Activated CD8-positive, alpha-beta memory T cell treated with anti-CD3 and anti-CD28 coated beads for 1 hour (primary cell): ENCODE measurements at regions not wholly inside any gene's neighbourhood (a gene's known extent, or its start where the extent isn't known, plus 50 kb on each side); places are given as distances from the start of the nearest gene placed in this dataset.
"Not testable (repeated sequence)": the region's sequence is repeated elsewhere in the genome, so short reads cannot be mapped to it uniquely, and the experiment has no call there.

Experiments used
- DNase-seq, 2 donors: peaks; one replicate each; pipeline ENCODE4 v3.0.0-alpha.2; 2020; ENCODE audit warnings: low read depth in 1 of 2; ENCODE audit errors: extremely low read depth in 1 of 2

DNA sequence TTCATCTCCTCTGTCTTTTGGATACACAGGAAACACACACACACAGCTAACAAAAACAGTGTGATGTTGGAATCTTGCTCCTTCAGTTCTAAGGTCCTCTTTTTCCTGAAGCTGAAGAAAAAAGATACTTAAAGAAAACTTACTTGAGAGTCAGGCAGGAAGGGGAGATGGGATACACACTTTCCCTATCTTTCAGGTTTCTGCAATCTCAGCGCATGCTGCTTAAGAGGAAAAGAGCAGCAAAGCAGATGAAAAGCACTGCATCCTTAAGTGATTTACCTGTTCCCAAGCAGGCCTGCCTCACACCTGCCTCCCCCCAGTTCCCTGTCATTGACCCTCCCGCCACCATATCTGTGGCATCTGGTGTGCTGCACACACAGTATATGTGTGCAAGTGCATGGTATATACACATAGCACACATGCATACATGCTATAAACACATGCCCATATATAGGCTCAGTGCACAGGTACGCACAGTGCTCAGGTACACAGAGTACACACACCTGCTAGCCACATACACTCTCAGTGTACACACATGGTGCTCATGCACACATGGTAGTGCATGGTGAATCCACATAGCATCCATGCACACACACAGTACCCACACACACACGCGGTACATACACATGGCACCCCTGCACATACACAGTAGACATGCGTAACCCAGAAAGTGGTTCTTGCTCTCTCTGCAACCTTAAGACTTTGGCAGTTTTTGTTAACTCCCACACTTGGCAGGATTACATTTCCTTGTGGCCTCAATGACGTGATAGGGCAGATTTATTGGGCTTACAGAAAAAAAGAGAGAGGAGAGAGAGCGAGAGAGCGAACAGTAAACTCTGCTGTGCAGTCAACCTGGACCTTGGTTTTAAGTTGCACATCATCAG is 166.9 kb downstream of the TOMM20 start:
- DNase-seq, result no peak

DNA sequence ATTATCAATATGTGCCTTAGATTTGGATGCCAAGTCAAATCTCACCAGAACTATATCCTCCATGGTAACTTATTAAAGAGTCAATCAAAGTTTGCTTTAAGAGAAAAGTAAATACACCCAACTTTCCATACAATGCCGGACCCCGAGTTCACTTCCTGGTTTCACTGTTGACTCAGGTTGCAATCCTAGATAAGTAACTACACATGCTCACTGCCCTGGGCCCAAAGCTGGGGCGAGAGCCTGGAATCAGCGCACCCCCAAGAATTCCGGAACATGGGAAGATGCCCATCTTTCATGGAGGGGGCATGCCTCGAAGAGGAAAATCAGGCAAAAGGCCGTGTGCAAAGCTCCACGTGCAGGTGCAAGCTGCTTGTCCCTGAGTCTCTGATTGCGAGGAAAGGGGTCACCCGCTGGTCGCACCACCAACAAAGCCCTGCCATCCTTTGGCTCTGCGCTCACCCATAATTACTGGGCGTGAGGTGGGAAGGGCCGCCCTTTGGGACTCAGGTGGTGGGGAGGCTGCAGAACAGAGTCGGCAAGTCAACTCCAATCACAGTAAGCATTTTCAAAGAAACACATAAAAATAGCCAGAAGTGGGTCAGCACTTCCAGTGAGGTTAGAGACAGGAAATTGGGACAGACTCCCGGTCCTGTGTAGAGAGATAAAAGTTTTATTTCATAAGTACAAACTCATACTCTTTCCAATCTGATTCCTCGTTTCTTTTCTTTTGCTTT is 167.7 kb downstream of the TOMM20 start:
- no peak for DNase-seq

GRCh38 chr1:234958706-234959657 is 169.7 kb downstream of the TOMM20 start:
- no peak for DNase-seq

DNA sequence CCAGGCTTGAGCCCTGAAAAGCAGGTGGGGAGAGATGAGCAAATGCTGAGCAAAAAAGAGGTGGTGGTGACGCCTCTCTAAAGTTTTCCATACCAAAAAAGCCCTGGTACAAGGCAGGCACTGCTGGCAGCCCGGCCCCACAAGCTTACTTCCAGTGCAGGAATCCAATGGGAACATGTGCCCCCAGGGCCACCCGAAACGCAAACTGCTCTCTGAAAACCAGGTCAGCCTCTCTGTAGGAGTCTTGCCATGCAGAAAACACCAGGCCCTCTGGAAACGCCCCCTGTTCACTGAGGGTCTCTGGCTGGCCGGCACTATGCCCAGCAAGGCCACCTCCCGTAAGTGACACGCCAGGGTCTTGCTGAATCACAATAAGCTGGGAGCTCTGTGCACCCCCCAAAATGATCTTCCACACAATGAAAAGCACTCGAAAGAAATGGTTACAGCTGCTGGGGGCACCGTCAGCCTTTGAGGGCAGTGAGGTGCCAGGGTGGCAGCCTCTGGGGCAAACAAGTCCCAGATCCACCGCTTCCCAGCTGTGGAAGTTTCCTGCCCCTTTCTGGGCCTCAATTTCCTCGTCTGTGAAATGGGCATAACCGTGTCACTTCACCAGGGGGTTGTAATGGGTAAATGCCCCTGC is 170.5 kb downstream of the TOMM20 start:
- no peak for DNase-seq

DNA sequence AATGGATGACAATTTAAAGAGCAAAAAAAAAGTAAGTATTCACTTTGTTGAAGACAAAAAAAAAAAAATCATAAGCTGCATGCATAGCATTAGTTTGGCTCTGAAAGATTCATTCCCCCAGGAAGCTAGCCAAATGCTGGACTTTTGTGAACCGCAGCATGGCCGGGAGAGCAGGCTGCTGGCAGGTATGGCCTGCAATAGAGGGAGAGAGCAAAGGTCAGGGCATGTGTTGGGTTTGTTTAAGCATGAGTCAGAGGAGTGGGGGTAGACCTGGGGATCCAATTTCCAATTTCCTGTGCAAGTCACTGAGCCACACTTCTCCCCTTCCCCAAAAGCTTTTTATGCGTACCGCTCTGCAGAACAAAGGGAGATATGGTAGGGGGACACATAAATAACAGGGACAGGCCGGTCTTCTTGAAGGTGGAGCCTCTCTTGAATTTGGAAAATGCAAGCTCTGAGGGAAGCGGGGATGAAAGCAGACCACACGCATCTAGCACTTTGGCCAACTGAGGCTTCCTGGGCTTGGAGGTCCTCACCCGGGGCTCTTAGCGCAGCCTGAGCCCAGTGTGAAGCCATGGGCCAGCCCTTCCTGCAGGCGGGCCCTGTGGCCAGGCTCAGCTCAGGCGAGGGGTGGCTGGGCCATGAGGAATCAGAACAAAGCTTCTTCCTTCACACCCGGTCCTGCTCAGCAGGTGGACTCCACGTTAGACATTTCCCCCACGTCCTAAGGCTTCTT is 171.1 kb downstream of the TOMM20 start:
- DNase-seq, result no peak

DNA sequence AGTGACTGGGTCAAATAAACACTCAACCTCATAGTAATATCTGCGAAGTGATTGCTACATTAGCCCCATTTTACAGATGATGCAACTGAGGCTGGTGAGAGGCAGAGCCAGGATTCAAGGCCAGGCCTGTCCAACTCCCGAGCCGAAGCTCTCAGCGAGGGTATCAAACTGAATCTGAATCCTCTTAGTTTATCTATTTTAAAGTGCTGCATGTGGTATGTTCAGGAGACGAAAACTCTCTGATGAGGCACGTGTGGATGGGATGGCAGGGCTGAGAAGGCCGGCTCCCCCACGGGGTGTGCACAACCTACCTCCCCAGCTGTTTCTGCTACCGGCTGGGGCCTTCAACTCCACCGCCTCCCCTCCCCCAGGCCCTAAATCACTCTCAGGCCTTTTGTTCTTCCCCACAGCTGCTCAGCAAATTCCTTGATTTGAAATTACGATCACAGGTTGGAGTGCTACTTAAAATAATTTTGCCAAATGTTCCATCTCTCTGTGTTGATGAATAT is 171.8 kb downstream of the TOMM20 start:
- DNase-seq, result no peak

DNA sequence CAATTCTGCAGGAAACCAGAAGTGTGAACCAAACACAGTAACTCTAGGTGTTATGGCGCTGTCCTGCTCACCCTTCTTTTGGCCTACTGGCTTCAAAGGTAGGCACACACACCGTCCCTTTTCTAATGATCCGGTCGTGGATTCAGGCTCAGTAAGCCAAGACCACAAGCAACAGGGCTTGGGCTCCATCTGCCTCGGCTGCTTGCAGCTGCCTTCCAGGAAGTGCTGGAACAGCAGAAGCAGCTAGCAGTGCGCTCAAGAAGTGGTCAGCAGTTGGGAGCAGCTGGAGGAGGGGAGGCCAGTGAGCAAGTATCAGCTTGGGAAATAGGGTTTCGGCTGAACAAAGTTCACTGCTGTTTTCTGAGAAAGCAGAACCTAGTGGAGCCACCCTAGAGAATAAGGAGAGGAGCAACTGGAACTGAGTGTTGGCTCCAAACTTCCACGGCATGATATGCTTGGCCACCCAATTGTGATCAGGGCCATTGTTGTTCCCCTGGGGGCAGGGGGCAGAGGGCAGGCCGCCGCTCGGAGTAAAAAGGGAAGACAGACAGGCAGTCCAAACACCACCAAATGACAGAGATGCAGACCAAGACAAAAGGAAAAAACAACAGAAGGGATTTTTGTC is 173.4 kb downstream of the TOMM20 start:
- DNase-seq, result no peak

- DNase-seq, result no peak
These were observed 174.0 kb downstream of the TOMM20 start for GRCh38 chr1:234954613-234955012.

- no peak for DNase-seq
These were observed 174.8 kb downstream of the TOMM20 start for GRCh38 chr1:234953655-234954405.

DNA sequence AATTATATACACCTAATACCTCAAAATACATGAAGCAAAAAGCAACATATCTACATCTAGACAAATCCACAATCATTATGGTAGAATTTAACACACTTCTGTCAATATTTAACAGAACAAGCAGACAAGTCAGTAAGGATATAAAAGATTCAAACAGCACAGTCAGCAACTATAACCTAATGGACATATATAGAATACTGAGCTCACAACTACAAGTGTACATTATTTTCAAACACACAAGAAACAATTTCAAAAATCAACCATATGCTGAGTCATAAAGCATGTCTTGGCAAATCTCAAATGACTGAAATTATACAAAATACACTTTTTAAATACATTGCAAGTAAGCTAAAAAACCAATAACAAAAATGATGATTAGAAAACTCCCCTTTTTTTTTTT is 178.0 kb downstream of the TOMM20 start:
- no peak for DNase-seq

DNA sequence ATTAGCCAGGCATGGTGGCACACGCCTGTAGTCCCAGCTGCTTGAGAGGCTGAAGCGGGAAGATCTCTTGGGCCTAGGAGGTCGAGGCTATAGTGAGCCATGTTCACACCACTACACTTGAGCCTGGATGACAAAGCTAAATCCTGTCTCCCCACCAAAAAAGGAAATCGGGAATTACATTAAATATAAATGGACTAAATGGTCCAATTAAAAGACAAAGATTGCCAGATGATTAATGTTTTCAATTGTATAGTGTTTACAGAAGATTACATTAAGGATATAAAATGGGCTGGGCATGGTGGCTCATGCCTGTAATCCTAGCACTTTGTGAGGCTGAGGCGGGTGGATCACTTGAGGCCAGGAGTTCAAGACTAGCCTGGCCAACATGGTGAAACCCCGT is 179.1 kb downstream of the TOMM20 start:
- not testable (repeated sequence) for DNase-seq

GRCh38 chr1:234944439-234945344 is 183.9 kb downstream of the TOMM20 start:
- no peak for DNase-seq

GRCh38 chr1:234943836-234944402 is 184.7 kb downstream of the TOMM20 start:
- DNase-seq, result no peak

DNA sequence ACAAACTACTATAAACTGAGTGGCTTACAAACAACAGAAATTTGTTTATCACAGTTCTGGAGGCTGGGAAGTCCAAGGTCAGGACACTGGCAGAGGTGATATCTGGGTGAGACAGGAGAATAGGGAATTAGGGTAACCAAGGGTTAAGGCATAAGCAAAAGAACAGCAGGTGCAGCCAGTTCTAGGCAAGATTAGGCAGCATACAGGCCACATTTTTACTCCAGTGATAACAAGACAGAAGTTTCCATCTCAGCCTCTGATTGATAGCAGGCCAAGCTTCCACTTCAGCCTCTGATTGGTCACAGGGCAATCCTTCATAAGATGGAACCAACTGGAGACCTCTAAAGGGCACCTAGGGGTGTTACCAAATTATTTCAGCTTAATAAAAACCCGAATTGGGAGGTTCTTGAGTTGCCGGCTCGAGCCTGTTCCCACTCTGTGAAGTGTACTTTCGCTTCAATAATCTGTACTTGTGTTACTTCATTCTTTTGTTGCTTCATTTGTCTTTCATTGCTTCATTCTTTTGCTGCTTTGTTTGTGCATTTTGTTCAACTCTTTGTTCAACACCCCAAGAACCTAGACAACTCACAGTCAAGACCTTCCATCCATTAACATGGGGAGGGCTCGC is 185.6 kb downstream of the TOMM20 start:
- DNase-seq, result no peak

- DNase-seq, result no peak
These were observed 186.7 kb downstream of the TOMM20 start for GRCh38 chr1:234942012-234942332.

DNA sequence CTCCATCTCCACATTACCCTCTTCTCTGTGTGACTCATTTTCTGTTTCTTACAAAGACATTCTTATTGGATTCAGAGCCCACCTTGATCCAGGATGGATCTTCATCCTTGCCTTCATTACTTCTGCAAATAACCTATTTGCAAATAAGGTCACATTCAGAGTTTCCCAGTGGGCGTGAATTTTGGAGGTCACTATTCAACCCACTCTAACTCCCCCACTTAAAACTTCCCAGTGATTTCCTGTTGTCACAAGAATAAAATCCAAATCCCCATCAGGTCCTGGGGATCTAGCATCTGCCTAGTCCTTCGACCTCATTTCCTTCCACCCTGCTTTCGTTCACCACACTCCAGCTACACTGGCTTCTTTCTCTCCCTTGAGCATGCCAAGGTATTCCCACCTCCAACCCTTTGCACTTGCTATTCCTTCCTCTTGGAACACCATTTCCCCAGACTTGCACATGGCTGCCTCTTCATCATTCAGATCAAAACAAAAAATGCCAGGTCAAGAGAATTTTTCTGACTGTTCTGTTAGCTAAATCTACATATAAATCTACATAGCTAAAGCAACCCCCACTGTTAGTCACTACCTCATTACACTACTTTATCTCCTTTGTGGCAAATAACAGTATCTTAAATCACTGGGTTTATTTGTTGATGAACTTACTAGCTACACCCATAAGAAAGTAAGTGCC is 187.2 kb downstream of the TOMM20 start:
- no peak for DNase-seq
